Stomach (tissue), 4 donors: ENCODE measurements at regions not wholly inside any gene's neighbourhood (a gene's known extent, or its start where the extent isn't known, plus 50 kb on each side); places are given as distances from the start of the nearest gene placed in this dataset.

Source experiments
- CTCF ChIP-seq, 7 experiments: fragments of 450-650 bp in 4 of 7; fragments of 200-600 bp in 3 of 7; sonication (generic) in 3 of 7; IDR thresholded peaks; one replicate each; pipeline ENCODE4 v1.5.1; 2016 to 2019; ENCODE audit warnings: antibody characterized with exemption in 7 of 7, control low read depth in 2 of 7, mild to moderate bottlenecking in 1 of 7
- EP300 ChIP-seq: sonication (generic); formaldehyde crosslinking; IDR thresholded peaks from one replicate; pipeline ENCODE4 v1.6.1; 2017; ENCODE audit warnings: antibody characterized with exemption

- TF ChIP-seq EP300 (no peak), CTCF (IDR thresholded peaks at IDR 0.05) (no peak)
Measured at GRCh38 chr9:3157011-3157410, 313.1 kb upstream of the PUM3 start.
